GM21619 (cell line): ENCODE measurements at regions not wholly inside any gene's neighbourhood (a gene's known extent, or its start where the extent isn't known, plus 50 kb on each side); places are given as distances from the start of the nearest gene placed in this dataset.
"Not testable (repeated sequence)": the region's sequence is repeated elsewhere in the genome, so short reads cannot be mapped to it uniquely, and the experiment has no call there.

Experiments
- ATAC-seq: cut with Tn5 transposase; IDR thresholded peaks from one replicate; pipeline ENCODE4 v1.9.1; 2021; ENCODE audit not compliant: unreplicated experiment

DNA sequence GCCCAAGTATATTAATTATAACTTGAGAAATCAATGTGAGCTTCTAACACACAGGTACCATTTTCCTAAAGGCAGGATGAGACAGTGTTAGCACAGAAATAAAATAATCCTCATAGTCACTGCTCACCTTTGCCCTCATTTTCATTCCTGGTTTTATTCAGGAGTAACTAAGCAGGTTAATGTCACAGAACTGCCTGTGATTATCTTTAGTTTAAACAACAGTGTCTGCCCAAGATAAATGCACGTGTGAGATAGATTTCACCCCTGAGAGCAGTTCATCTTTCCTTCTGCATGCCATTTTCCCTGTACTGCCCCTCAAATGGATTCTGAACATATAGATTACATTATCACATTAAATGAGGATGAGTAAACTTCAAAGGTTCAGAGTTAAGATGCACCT lies 250.7 kb downstream of the RMST start:
- no peak for ATAC-seq

DNA sequence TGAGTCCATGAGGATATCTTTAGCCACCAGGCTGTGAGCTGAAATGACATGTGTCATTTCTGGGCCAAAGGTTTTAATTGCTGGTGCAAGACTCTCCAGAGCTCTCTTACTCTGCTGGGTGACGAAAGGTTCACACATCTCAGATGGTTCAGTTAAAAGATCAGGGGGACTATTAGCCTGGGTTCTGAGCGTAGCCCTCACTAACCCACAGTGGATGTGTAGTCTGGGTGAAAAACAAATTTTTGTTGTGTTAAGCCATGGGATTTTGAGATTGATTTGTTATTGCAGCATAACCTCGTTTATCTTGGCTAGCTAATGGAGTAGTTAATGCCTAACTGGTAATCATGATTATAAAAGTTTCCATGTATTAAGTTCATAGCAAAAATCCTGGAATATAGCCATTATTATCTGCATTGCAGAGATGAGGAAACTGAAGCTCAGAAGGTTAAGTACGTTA lies 251.5 kb downstream of the RMST start:
- no peak for ATAC-seq

DNA sequence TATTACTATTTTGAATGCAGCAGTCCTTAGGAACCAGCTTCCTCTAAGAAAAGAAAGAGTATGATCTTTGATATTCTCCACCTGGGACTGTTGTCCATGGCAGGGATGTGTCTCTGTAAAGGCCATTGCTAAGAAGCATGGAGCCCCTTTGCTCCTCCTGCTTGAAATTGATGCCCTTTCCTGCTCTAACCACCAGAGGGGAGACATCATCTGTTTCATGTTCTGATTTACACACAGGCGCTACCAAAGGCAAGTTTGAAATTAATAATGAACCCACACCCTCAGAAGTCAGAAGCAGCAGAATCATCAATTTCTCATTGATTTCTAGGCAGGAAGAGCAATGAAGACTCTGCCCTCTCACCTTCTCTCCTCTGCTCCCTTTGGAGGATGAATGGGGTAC lies 253.8 kb downstream of the RMST start:
- ATAC-seq = no peak

DNA sequence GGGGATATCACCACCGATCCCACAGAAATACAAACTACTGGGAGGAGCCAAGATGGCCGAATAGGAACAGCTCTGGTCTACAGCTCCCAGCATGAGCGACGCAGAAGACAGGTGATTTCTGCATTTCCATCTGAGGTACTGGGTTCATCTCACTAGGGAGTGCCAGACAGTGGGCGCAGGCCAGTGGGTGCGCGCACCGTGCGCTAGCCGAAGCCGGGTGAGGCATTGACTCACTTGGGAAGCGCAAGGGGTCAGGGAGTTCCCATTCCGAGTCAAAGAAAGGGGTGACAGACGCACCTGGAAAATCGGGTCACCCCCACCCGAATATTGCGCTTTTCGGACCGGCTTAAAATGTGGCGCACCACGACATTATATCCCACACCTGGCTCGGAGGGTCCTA lies 261.2 kb downstream of the RMST start:
- not testable (repeated sequence) for ATAC-seq

DNA sequence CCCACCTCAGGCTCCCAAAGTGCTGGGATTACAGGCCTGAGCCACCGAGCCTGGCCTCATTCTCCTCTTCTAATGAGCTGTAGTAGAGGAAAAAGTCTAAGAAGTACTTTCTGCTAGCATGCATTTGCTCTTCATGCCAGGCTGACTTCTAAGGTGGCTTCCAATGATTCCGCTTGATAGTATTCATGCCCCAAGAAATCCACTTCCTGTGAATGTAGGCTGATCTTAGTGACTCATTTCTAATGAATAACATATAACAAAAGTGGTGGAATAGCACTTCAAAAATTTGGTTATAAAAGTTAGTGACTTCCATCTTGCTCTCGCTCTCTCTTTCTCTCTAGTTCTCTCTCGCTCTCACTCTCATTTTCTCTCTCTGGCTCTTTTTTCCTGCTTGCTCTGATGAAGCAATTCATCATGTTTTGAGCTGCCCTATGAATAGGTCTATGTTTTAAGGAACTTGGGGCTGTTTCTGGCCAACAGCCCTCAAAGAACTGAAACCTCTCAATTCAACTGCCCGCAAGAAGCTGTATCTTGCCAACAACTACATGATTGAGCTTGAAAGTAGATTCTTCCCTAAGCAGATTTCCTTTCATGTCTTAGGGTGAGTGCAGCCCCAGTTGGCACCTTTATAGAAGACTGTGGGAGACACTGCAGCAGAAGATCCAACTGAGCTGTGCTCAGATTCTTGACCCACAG lies 282.9 kb downstream of the RMST start:
- no peak for ATAC-seq

DNA sequence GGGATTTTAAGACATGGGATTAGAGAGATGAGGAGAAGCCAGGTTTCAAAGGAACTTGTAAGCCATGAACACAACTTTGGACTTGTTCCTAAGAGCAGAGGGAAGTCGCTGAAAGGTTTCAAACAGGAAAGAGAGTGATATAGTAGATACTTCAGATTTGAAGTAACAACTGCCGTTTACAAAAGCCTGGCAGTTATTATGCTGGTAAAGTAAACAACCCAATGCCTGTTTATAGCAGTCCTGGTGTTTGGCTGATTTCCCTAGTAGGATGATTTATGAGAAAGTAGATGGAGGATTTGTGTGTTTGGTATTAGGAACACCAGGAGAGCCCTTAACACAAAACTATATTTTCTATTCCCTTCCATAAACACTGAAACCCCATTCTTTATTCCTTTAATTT lies 285.7 kb downstream of the RMST start:
- no peak for ATAC-seq

DNA sequence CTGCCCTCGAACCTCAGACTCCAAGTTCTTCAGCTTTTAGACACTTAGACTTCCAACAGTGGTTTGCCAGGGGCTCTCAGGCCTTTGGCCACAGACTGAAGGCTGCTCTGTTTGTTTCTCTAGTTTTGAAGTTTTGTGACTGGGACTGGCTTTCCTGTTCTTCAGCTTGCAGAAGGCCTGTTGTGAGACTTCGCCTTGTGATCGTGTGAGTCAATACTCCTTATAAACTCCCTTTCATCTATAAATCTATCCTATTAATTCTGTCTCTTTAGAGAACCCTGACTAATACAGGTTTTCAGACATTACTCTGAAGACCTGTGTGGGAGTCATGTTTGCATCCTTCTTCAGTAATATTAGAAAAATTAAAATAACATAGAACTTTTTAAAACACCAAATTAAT lies 289.1 kb downstream of the RMST start:
- ATAC-seq = no peak

DNA sequence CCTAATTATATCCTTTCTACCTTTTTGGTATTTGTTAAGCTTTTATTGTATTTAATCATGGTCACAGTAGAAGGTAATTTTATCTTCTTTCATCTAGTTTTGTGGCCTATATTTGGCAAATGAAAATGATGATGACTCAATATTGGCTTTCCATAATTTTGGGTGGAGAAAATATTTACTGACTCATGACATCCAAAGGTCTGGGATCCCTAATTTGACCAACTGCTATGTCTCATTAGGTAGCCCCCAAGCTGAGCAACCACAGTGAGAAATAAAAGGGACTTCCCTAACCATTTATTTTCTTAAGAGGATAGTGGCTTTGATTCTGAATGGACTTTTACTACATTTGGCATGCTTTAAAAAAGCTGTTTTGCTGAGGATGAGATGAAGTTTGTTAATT lies 289.5 kb downstream of the RMST start:
- no peak for ATAC-seq

DNA sequence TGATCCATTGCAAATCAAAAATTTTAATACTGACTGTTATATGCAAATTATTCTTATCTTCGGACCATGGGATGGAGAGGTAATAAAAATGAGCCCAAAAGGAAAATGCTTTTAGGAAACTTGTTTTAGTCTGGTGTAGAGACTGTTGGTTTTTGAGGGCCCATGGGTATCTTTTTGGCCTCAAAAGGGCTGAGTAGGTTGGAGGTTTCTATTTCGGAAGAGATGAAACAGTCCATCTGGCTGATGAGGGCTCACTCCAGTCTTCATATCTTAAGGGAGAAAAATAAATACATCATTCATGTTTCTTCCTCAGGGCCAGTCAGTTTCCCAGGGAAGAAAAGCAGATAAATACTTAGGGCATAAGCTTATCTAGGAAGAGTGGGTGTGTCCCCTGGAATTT lies 290.7 kb downstream of the RMST start:
- no peak for ATAC-seq

DNA sequence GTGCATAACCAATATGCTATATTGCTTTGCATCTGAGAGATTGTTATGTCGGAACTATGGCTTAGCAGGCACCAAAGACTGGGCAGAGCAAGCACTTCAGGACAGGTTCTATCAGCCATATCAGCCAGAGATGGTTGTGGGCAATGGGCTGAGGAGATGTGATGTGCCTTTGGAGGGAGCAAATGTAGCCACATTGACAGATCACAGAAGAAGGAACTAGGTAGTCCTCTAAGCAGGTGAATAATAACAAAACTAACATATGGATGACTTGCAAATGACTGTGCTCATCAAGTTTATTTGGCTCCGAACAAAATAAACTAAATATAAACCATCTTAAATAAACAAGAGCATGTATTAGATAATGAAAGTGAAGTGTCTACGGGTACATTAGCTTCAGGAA lies 291.7 kb downstream of the RMST start:
- ATAC-seq = no peak

DNA sequence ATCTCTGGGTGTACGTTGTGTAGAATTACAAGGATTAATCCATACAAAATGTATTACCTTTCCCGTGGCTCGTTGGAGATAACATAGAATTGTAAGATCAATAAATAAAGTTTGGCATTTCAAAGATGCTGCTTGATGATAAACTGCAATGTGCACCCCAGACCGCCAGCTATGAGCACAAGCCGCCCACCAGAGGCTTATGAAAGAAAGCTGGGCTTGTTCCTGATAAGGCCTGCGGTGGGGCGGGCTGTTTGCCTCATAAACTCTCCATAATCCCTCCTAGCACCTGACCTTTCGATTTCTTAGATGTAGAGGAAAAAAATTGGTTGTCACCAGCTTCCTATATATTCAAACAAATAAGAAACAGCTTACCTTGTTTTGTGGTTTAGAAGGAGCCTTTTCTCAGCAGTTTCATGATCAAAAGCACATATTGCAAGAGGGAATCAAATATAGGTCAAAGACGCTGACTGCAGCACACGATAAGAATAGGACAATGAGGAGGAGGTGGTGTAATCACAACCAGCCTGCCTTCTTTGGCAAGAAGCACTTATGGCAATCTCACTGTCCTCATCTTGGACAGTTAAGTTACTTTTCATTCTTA lies 293.6 kb downstream of the RMST start:
- no peak for ATAC-seq

DNA sequence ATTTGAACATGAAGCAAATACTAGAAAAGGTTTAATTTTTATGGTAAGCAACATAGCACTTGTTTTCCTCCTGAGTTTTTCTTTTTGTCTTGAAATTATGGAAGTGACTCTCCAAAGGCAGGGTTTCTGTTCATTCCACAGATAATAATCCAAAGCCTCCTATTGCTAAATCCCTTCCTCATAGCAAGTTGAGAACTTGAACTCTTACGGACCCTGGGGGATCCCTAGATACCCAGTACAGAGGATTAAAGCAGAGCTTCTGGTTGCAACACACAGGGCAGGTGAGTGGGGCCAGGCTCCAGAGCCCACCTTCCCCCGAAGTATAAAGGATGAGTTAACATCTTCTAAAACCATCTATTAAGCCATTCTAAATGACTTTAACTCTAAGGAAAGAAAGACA lies 294.1 kb downstream of the RMST start:
- ATAC-seq = no peak

DNA sequence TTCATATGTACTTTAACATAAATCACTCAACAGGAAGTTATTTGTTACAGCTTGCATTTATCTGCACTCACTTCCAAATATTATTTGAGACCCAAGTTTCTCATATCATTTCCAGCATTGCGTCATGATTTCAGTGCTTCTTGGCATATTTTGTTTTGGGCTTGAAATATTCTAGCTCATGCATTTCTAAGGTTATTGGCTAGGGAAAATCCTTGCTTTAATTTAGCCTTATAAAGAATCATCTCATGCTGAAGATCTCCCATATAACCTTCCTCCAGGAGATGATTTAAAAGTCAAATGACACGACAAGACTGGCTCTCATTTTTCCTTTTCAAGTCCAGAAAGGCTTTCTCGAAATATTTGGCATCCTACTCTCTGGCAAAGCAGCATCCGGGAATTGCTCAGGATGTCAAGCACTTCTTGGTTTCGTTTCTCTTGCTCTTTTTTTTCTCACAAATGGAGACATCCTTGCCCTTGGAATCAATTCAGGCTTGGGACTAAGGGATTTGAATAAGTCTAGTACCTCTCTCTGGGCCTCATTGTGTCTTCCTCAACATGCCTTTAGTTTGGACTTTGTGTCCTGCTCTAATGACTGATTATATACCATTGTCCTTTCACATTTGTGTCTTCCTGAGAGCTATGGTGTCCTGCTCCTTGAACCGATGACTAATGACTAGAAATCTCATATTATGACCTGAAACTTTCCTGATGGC lies 295.0 kb downstream of the RMST start:
- ATAC-seq = no peak

DNA sequence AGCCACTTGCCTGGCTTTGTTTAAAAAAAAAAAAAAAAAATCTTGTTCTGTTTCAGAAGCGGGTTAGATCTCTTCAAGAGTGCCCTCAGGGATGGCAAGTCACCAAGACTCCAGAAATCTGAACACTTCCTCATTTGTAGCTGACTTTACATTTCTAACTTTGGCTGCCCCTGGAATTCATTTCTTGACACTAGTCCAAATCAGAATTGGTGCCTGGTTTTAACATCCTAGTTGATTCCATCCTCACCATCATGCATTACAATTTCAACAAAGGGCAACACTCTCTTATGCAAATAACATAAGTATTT lies 295.5 kb downstream of the RMST start:
- no peak for ATAC-seq

DNA sequence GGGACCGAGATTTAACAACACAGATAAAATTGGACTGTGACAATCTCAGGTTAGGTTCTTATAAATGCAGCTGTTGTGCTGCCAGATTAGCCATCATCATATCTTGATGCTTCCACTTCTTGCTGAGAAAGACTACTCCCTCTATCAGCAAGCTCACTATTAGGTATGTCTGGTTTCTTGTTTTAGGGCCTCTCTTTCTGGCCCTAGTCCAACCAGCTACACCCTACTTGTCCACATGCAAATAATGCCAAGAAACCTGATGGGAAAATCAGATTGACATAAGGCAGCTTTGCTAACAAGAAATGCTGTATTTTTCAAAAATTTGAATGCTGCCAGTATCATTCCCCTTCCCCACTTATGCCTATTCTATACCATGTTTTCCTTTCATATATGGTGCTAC lies 296.0 kb downstream of the RMST start:
- no peak for ATAC-seq

DNA sequence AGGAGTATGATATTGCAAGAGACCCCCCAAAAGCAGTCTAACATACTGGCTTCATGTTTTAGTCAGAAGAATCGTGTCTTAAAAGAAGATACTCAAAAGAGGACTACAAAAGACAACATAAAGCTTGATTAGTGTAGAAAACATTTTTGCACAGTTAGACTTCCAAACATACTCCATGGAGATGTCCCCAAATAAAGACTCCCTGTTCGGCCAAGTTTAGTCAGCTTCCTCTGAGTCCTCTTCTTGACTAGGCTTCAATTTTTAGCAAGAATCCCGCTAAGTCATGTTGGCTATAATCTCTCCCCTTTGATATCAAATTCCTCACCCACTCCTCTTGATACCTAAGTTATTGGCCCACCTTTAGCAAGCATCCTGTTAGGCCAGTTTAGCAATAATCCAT lies 298.0 kb downstream of the RMST start:
- no peak for ATAC-seq

DNA sequence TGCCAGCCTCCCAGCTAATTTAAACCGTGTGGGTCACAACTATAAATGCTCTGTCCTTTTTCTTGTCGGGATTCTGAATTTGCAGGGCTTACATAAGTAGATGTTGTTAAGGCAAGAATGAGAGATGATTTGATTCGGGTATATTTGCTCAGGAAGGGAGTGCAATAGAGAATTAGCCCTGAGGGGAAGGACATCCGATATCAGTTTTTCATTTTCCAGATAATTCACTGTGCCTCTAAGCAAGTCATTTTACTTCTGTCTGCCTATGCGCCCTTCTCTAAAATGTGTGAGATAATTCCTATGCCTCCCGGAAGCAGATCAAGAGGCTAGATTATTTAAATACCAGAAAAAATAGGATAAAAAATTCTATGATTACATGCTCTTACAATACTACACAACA lies 300.5 kb downstream of the RMST start:
- ATAC-seq = no peak

DNA sequence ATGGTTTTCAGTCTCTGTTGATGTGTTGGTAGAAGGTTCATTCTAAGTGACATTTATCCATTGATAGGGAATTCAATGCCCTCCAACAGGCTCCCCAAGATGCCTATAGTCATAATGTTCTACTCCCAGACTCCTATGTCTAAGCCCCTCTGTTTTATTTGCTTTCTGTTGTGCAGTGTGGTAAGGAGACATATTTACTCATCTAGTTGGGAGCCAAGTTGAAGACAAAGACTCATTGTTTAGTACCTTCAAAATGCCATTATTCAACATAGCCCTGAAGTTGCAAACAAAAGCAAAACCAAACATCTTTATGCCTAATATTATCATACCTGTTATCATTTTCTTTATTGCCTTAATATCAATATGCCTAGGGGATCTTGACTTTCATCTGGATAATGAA lies 302.1 kb downstream of the RMST start:
- no peak for ATAC-seq

DNA sequence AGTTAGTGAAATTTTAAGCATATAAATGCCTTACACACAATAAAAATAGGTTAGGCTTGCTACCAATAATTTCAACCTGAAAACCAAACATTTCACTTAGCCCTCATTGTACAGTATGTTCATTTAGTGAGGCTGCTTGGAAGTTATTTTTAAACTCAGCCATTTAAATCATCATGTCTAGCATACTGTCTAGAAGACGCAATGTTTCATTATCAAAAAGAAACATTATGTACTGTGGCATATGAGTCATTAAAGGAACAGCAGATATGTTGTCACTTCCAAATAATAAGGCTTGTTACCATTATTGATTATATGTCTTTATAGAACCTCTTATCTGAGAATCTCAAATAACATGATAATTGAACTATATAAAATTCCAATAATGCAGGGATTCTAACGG lies 304.7 kb downstream of the RMST start:
- no peak for ATAC-seq

DNA sequence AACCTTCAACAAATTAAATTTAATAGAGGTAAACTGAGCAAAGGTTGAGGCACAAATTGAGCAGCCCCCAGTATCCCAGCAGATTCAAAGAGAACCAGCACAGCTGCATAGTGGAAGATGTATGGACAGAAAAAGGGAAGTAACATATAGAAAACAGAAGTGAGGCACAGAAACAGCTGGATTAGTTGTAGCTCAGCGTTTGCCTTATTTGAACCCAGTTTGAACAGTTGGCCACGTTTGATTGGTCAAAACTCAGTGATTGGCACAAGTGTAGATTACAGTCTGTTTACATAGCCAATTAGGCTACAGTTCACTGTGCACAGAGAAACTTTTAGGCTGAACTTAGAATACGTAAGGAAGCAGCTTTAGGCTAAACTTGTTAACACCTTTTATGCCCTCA lies 315.5 kb downstream of the RMST start:
- ATAC-seq = no peak

DNA sequence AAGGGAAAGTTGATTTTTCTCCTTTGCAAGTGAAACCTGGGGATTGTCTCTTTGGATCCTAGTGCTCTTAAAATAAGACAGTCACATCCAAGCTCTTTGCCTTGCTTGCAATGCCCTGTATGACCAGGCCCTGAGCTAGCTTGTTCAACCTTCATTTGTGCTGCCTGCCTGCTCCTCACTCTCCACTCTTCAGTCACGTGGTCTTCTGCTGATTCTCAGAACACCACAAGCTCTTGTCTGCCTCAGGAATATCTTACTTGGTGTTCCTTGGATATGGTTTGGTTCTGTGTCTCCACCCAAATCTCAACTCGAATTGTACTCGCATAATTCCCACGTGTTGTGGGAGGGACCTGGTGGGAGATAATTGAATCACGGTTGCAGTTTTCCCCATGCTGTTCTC lies 318.7 kb downstream of the RMST start:
- ATAC-seq = no peak

DNA sequence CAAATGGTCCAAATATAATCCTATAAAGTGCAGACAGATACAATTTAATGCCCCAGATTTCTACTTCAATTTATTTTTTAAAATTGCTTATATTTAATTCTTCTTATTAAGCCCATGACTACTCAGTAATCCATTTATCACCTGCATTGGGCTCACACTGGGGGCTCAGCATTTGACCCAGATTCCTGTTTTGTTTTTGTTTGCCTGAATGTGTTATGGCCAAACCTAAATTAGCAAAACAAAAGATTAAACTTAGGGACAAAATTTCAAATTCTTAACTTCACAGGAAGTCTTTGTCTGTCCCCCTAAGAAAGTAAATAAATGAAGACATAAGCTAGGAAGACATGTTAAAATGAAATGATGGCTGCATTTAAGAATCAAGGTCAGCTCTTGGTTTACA lies 322.3 kb downstream of the RMST start:
- ATAC-seq = no peak

DNA sequence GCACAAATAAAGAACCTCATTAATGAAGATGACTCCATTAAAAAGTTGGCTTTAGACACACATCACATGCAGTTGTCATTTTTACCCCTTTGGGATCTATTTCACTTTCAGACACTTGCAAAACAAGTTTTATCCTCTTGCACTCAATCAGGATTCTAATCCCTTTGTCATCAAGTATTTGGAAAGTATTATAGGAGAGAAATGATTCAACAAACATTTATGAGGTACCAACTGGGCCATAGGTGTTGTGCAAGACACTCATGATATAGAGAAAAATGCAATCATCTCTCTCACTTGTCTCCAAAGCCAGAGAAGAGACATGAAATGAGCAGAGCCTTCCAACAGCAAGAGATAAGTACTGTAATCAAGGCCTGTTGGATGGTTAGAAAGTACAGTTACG lies 327.7 kb downstream of the RMST start:
- no peak for ATAC-seq
